Ectodermal cell (in vitro differentiated cells): ENCODE measurements at regions not wholly inside any gene's neighbourhood (a gene's known extent, or its start where the extent isn't known, plus 50 kb on each side); places are given as distances from the start of the nearest gene placed in this dataset.

Source experiments
- H3K27ac ChIP-seq: 2 replicates; pipeline ENCODE4 v1.7.0; 2013; ENCODE audit warnings: mild to moderate bottlenecking, low read depth, low read length; ENCODE audit not compliant: insufficient read depth, poor library complexity, severe bottlenecking
- H3K27me3 ChIP-seq: 2 replicates; pipeline ENCODE4 v1.7.0; 2013; ENCODE audit warnings: mild to moderate bottlenecking, low read length; ENCODE audit not compliant: insufficient read depth, control insufficient read depth, poor library complexity, severe bottlenecking
- H3K36me3 ChIP-seq: one replicate; pipeline ENCODE4 v1.7.0; 2013; ENCODE audit warnings: low read length; ENCODE audit not compliant: control insufficient read depth, insufficient read depth
- H3K4me1 ChIP-seq: one replicate; pipeline ENCODE4 v1.7.0; 2013; ENCODE audit warnings: low read length; ENCODE audit not compliant: control insufficient read depth, insufficient read depth
- H3K4me3 ChIP-seq: 2 replicates; pipeline ENCODE4 v1.7.0; 2013; ENCODE audit warnings: low read depth, low read length, control low read depth; ENCODE audit not compliant: insufficient read depth
- H3K9me3 ChIP-seq: 2 replicates; pipeline ENCODE4 v1.7.0; 2013; ENCODE audit warnings: mild to moderate bottlenecking, low read length, moderate library complexity; ENCODE audit not compliant: control insufficient read depth
- WGBS, 2 experiments: methylation state at CpG; one replicate each; pipeline ENCODE4 v1.1.7; 2013; ENCODE audit warnings: missing lambda C conversion rate in 2 of 2; 5-methylcytosine and 5-hydroxymethylcytosine counted together

DNA sequence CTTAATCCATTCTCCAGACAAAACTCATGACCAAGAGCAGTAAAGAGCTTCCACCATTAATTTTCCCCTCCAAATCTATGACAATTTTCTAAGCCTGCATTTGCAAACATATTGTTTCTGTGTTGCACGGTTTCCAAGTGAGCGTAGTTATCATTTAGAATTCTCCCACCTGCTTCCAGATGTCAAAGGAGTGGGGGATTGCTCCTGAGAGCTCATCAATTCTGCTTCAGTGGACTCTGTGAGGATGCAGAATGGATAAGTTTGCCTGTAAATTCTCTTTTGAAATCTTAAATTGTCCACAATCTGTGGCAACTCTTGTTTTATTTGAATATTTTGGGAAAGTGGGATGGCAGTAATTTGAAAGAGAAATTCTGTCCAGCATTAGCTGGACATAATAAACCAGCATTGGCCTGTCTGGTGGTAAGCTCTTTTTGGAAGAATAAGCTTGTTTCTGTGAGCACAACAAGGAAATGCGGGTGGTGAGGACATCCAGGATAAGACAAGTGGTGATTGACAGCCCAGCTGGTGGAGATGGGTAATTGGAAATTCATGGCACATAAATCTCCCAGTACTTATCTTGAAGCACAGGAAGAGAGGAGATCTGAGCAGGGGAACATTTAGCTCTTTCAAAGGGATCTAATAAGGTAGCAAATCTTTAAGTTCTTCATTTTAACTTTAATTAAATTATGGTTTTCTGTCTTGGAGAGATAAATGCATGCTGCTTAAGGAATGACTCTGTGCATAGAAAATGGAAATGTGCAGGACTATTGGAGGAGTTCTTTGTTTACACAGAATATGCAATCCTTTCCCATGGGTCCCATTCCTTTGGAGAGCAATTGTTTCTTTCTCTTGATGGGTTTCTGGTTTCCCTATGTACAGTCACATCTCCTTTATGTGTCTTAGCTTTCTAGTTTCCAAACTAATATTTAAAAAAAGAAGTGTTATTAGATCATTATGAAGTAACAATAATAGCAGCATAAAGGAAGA lies 73.2 kb downstream of the FAT3 start:
- Histone ChIP-seq H3K4me1 (peaks cover 8% of the 10 kb centered on the region), H3K27ac (no peak overlapping the region), H3K27me3 (no peaks in the 10 kb centered on the region), H3K36me3 (no peaks in the 10 kb centered on the region), H3K9me3 (no peaks in the 10 kb centered on the region), H3K4me3 (no peak overlapping the region)
- 85 to 89% methylated on average over 3 of the region's 3 CpGs for WGBS, 2 experiments

DNA sequence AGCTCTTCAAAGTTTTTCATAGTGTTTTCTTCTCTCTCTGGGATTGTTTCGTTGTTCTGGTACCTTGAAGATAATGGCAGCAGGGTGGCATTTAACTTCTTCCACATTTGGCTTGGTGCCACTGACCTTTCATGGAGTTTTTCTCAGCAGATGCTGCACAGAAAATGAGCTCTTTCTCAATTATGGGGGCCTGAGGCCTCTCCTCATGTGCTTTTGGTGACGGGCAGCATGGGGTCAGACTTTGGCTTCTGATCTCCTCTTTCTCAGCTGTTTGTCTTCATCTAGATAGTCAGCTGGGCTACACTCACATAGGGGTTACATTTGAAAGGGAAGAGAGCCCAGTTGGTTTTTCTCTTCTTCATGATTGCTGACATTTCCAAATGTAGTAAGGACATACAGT lies 76.3 kb downstream of the FAT3 start:
- Histone ChIP-seq H3K36me3 (no peaks in the 10 kb centered on the region), H3K4me1 (peaks cover 8% of the 10 kb centered on the region), H3K27ac (no peak overlapping the region), H3K9me3 (no peaks in the 10 kb centered on the region), H3K27me3 (no peaks in the 10 kb centered on the region), H3K4me3 (no peak overlapping the region)
- WGBS, 2 experiments, result 87 to 89% methylated on average over 2 of the region's 2 CpGs

DNA sequence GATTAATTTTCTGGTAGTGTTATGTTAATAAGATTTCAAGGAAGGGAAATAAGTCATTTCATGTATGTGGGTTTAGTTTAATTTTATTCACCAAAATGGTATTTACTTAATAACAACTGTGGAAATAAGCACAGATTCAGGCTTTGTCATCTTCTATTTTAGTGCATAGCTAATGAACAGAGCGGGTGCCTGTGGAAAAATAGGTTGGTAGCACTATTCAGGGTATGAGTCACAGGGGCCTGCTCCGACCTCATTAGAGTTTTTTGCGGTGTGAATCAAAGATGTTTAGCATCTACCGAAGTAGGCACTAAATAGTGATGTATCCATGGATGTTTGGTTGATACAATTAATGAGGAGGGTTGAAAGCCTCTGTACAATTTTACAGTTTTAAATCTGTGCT lies 78.2 kb downstream of the FAT3 start:
- Histone ChIP-seq H3K36me3 (no peaks in the 10 kb centered on the region), H3K27ac (no peak overlapping the region), H3K4me3 (no peak overlapping the region), H3K9me3 (no peaks in the 10 kb centered on the region), H3K27me3 (no peaks in the 10 kb centered on the region), H3K4me1 (peaks cover 3% of the 10 kb centered on the region)
- 93 to 97% methylated on average over 4 of the region's 4 CpGs for WGBS, 2 experiments

DNA sequence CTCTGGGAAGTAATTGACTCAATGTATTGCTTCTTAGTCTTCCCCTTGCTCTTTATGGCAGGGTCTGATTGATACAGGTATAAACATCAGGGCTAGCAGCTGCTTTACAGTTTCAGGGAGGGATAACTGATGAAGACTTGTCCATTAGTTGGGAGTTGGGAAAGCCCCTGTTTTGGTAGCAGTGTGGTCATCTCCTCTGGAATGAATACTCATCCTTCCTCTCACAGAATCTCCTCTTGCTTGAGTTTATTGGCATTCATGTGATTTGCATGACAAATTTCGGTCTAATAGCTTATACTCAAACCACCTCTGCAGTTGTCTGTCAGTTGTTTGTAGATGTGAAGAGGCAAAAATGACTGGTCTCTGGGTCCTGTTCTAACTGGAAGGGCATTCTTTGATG lies 79.7 kb downstream of the FAT3 start:
- peaks cover 15% of the 10 kb centered on the region for H3K4me1 ChIP-seq
- H3K4me3 ChIP-seq, result no peak overlapping the region
- no peaks in the 10 kb centered on the region for H3K36me3 ChIP-seq
- H3K9me3 ChIP-seq, result no peaks in the 10 kb centered on the region
- no peak overlapping the region for H3K27ac ChIP-seq
- 87% methylated on average over 1 of the region's 1 CpG; no CpG with 5 or more reads in 1 of the 2 experiments for WGBS, 2 experiments
- H3K27me3 ChIP-seq, result no peaks in the 10 kb centered on the region

DNA sequence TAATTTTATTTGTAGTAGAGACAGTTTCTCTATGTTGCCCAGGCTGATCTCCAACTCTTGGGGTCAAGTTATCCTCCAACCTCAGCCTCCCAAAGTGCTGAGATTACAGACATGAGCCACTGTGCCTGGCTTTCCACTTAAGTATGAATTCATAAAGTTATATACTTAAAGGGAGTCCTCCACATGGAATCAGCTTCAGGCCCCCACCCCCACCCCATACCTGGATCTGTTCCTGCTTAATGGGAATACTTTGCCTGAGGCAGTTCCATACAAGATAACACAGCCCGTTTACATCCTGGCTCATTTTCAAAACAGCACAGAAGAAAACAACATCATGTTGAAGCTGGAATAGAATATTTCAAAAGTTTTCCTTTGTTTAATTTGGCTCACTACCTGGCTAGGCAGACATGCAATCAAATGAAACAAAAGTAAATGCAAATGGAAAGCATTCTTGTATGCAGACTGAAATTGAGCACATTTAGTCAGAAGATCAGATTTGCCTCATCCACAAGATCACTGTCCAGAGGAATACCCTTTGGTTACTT lies 82.4 kb downstream of the FAT3 start:
- H3K9me3 ChIP-seq, result no peaks in the 10 kb centered on the region

DNA sequence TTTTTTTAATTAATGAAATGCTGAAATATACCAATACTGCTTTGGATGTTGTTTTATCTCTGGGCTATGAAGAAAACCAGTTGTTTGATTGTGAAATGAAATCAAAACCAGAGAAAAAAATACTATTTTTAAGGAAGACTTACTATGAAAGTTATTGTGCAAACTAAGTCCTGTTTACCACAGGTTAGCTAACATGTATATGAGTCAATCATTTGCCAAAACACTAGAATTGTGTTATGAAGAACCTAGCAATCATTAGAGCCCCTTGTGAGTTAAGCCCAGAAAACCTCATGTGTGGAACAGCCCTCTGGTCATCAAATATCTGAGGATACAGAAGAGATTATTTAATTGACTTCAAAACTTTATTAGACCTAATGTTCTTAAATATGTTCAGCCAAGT lies 83.7 kb downstream of the FAT3 start:
- Histone ChIP-seq H3K27ac (peak overlapping the region; percentile 44), H3K9me3 (no peaks in the 10 kb centered on the region), H3K4me3 (no peak overlapping the region), H3K4me1 (peaks cover 34% of the 10 kb centered on the region), H3K36me3 (no peaks in the 10 kb centered on the region), H3K27me3 (no peaks in the 10 kb centered on the region)

More for the DNA sequence above, 82.4 kb downstream of the FAT3 start:
- Histone ChIP-seq H3K4me1 (peaks cover 34% of the 10 kb centered on the region), H3K27me3 (no peaks in the 10 kb centered on the region), H3K4me3 (no peak overlapping the region), H3K27ac (no peak overlapping the region), H3K36me3 (no peaks in the 10 kb centered on the region)
- 80 to 82% methylated on average over 1 of the region's 1 CpG for WGBS, 2 experiments

GRCh38 chr11:92311616-92312449 lies 87.2 kb downstream of the FAT3 start:
- Histone ChIP-seq H3K4me1 (peaks cover 34% of the 10 kb centered on the region), H3K27me3 (no peaks in the 10 kb centered on the region), H3K27ac (no peak overlapping the region), H3K4me3 (no peak overlapping the region), H3K36me3 (no peaks in the 10 kb centered on the region), H3K9me3 (no peaks in the 10 kb centered on the region)
- 20 to 27% methylated on average over 5 of the region's 5 CpGs for WGBS, 2 experiments

- Histone ChIP-seq H3K27me3 (no peaks in the 10 kb centered on the region), H3K4me1 (peaks cover 23% of the 10 kb centered on the region), H3K36me3 (no peaks in the 10 kb centered on the region), H3K4me3 (no peak overlapping the region), H3K9me3 (no peaks in the 10 kb centered on the region), H3K27ac (no peak overlapping the region)
- 96% methylated on average over 5 of the region's 5 CpGs for WGBS, 2 experiments
Measured at GRCh38 chr11:92313784-92314183, 89.2 kb downstream of the FAT3 start.

DNA sequence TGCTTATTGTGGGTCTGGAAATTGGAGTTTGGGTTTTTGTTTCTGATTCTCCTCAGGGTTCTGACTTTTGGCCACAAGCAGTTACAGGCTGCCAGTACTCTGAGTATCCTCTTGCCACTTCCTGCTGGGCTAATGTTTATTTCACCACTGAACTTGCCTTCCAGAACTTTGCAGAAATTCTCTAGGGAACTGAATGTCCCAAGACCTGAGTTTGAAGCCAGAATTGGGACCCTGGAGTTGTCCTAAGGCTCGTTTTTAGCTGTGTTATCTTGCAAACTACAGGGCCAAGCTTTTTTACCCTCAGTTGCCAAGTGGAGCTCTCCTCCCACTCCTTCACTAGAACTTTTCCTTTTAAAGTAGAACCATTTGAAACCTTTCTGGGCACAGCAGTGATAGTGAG lies 89.9 kb downstream of the FAT3 start:
- Histone ChIP-seq H3K9me3 (no peaks in the 10 kb centered on the region), H3K4me1 (peaks cover 16% of the 10 kb centered on the region), H3K36me3 (no peaks in the 10 kb centered on the region), H3K27ac (no peak overlapping the region), H3K4me3 (no peak overlapping the region), H3K27me3 (no peaks in the 10 kb centered on the region)
- 61 to 63% methylated on average over 1 of the region's 1 CpG for WGBS, 2 experiments
